GM23338 (cell line): ENCODE measurements at regions not wholly inside any gene's neighbourhood (a gene's known extent, or its start where the extent isn't known, plus 50 kb on each side); places are given as distances from the start of the nearest gene placed in this dataset.

ENCODE experiments used
- ATAC-seq: fragments of 200-7000 bp; cut with Tn5 transposase; 3 replicates; pipeline ENCODE4 v1.9.1; 2020
- DNase-seq: peaks from one replicate; pipeline ENCODE4 v3.0.0-alpha.2; 2015; ENCODE audit warnings: low spot score
- H2AFZ ChIP-seq: fragments of 200-600 bp; sonication (generic); 2 replicates; pipeline ENCODE4 v1.8.0; 2016; ENCODE audit warnings: antibody characterized with exemption, mild to moderate bottlenecking, moderate library complexity
- H3F3A ChIP-seq: fragments of 200-600 bp; sonication (generic); replicated peaks from 2 replicates; pipeline ENCODE4 v1.8.0; 2017; ENCODE audit warnings: antibody characterized with exemption, mixed run types, low read depth
- H3K27ac ChIP-seq: fragments of 200-600 bp; sonication (generic); 2 replicates; pipeline ENCODE4 v1.6.1; 2016; ENCODE audit warnings: low read depth
- H3K27me3 ChIP-seq: fragments of 200-600 bp; sonication (generic); 2 replicates; pipeline ENCODE4 v1.8.0; 2016; ENCODE audit warnings: mild to moderate bottlenecking, mixed run types, moderate library complexity; ENCODE audit not compliant: insufficient read depth
- H3K36me3 ChIP-seq: fragments of 200-600 bp; sonication (generic); 2 replicates; pipeline ENCODE4 v1.8.0; 2016; ENCODE audit warnings: mild to moderate bottlenecking; ENCODE audit not compliant: insufficient read depth
- H3K4me1 ChIP-seq: fragments of 200-600 bp; sonication (generic); 2 replicates; pipeline ENCODE4 v1.8.0; 2016; ENCODE audit warnings: mild to moderate bottlenecking, moderate library complexity; ENCODE audit not compliant: insufficient read depth
- H3K4me2 ChIP-seq: fragments of 200-600 bp; sonication (generic); 2 replicates; pipeline ENCODE4 v1.7.1; 2017; ENCODE audit warnings: mixed run types
- H3K4me3 ChIP-seq: fragments of 200-600 bp; sonication (generic); 2 replicates; pipeline ENCODE4 v1.6.1; 2016; ENCODE audit warnings: mixed run types
- H3K79me2 ChIP-seq: fragments of 200-600 bp; sonication (generic); replicated peaks from 2 replicates; pipeline ENCODE4 v1.8.0; 2017; ENCODE audit warnings: mild to moderate bottlenecking; ENCODE audit not compliant: insufficient read depth
- H3K9me2 ChIP-seq: fragments of 200-600 bp; sonication (generic); 2 replicates; pipeline ENCODE4 v1.8.0; 2017; ENCODE audit not compliant: insufficient read depth
- H4K20me1 ChIP-seq: fragments of 200-600 bp; sonication (generic); replicated peaks from 2 replicates; pipeline ENCODE4 v1.8.0; 2017; ENCODE audit warnings: mild to moderate bottlenecking; ENCODE audit not compliant: insufficient read depth
- H3K27ac Mint-ChIP-seq: 2 replicates; pipeline ENCODE4 v1.8.0; 2020; ENCODE audit warnings: inconsistent platforms, mild to moderate bottlenecking, moderate library complexity, mixed read lengths
- H3K27me3 Mint-ChIP-seq: 3 replicates; pipeline ENCODE4 v1.8.0; 2022; ENCODE audit warnings: low read depth, mild to moderate bottlenecking, moderate library complexity, mixed read lengths, inconsistent platforms; ENCODE audit not compliant: insufficient read depth, poor library complexity
- H3K36me3 Mint-ChIP-seq: 3 replicates; pipeline ENCODE4 v1.8.0; 2021; ENCODE audit warnings: low read depth, mild to moderate bottlenecking, inconsistent platforms, moderate library complexity, mixed read lengths
- H3K4me1 Mint-ChIP-seq: 3 replicates; pipeline ENCODE4 v1.8.0; 2020; ENCODE audit warnings: mild to moderate bottlenecking, inconsistent platforms, mixed read lengths
- H3K4me3 Mint-ChIP-seq: 3 replicates; pipeline ENCODE4 v1.8.0; 2021; ENCODE audit warnings: moderate library complexity, mild to moderate bottlenecking, inconsistent platforms, mixed read lengths
- H3K9me3 Mint-ChIP-seq: 3 replicates; pipeline ENCODE4 v1.8.0; 2020; ENCODE audit warnings: moderate library complexity, mild to moderate bottlenecking, inconsistent platforms, mixed read lengths
- CREB1 ChIP-seq: fragments of 250-450 bp; sonication (Bioruptor Pico); IDR thresholded peaks from 2 replicates; pipeline ENCODE4 v1.5.0; 2020; ENCODE audit warnings: low read depth, mild to moderate bottlenecking, moderate library complexity
- CTCF ChIP-seq, 2 experiments: fragments of 200-600 bp in 1 of 2; sonication (generic) in 1 of 2; conservative IDR thresholded peaks; 2 replicates each; pipeline versions ENCODE4 v1.5.1 to v1.6.1; 2016 to 2017; ENCODE audit warnings: antibody characterized with exemption in 2 of 2, low read depth in 2 of 2, mild to moderate bottlenecking in 2 of 2, moderate library complexity in 1 of 2
- ETS1 ChIP-seq: IDR thresholded peaks from 2 replicates; pipeline ENCODE4 v1.6.1; 2016; ENCODE audit warnings: antibody characterized with exemption
- EZH2 ChIP-seq: fragments of 200-600 bp; sonication (generic); IDR thresholded peaks from one replicate; pipeline ENCODE4 v1.8.0; 2017; ENCODE audit warnings: antibody characterized with exemption, mild to moderate bottlenecking, low read depth; ENCODE audit not compliant: unreplicated experiment
- EZH2phosphoT487 ChIP-seq: fragments of 200-600 bp; sonication (generic); IDR thresholded peaks from one replicate; pipeline ENCODE4 v1.8.1; 2018; ENCODE audit warnings: antibody characterized with exemption; ENCODE audit not compliant: unreplicated experiment
- JUNB ChIP-seq: IDR thresholded peaks from one replicate; pipeline ENCODE4 v1.6.1; 2016; ENCODE audit warnings: antibody characterized with exemption; ENCODE audit not compliant: unreplicated experiment
- NANOG ChIP-seq: IDR thresholded peaks from 2 replicates; pipeline ENCODE4 v1.6.1; 2016; ENCODE audit warnings: antibody characterized with exemption, borderline replicate concordance
- POLR2AphosphoS5 ChIP-seq: IDR thresholded peaks from 2 replicates; pipeline ENCODE4 v1.6.1; 2016; ENCODE audit warnings: antibody characterized with exemption, low read depth
- REST ChIP-seq: IDR thresholded peaks from one replicate; pipeline ENCODE4 v1.6.1; 2018; ENCODE audit warnings: antibody characterized with exemption; ENCODE audit not compliant: unreplicated experiment
- STAT1 ChIP-seq: IDR thresholded peaks from one replicate; pipeline ENCODE4 v1.6.1; 2016; ENCODE audit warnings: antibody characterized with exemption; ENCODE audit not compliant: unreplicated experiment
- ZNF114 ChIP-seq: fragments of 250-450 bp; sonication (Bioruptor Pico); IDR thresholded peaks from 2 replicates; pipeline ENCODE4 v1.5.0; 2020; ENCODE audit warnings: mild to moderate bottlenecking, moderate library complexity
- ZNF331 ChIP-seq: fragments of 250-450 bp; sonication (Bioruptor Pico); IDR thresholded peaks from 2 replicates; pipeline ENCODE4 v1.5.0; 2020; ENCODE audit warnings: low read depth, mild to moderate bottlenecking, moderate library complexity
- ZNF462 ChIP-seq: fragments of 250-450 bp; sonication (Bioruptor Pico); IDR thresholded peaks from 2 replicates; pipeline ENCODE4 v1.5.0; 2020; ENCODE audit warnings: mild to moderate bottlenecking, moderate library complexity

- no peaks in the 10 kb centered on the region for H3K27me3 ChIP-seq
- no peaks in the 10 kb centered on the region for H3K79me2 ChIP-seq
- no peak overlapping the region for H3K27ac ChIP-seq
- no peaks in the 10 kb centered on the region for H4K20me1 ChIP-seq
- no peak overlapping the region for H3K4me2 ChIP-seq
- no peaks in the 10 kb centered on the region for H3K36me3 ChIP-seq
- H3F3A ChIP-seq: no peaks in the 10 kb centered on the region
- TF ChIP-seq CTCF (conservative IDR thresholded peaks at IDR 0.05; ENCODE audit: low read depth in 2 of 2): no peak
- TF ChIP-seq REST: no peak
- no peak for TF ChIP-seq CREB1 (CRISPR knock-in tag)
- TF ChIP-seq JUNB: no peak
- TF ChIP-seq ZNF114 (CRISPR knock-in tag): no peak
- TF ChIP-seq ETS1: no peak
- no peak for TF ChIP-seq ZNF462 (CRISPR knock-in tag)
- no peak for TF ChIP-seq POLR2AphosphoS5
- no peak for TF ChIP-seq NANOG
- no peak for TF ChIP-seq ZNF331
- no peak for TF ChIP-seq EZH2phosphoT487
- no peak for TF ChIP-seq STAT1
- TF ChIP-seq EZH2: no peak
- no peak overlapping the region for H3K4me3 Mint-ChIP-seq
- ATAC-seq (no peak), DNase-seq (no peak)
- no peaks in the 10 kb centered on the region for H3K36me3 Mint-ChIP-seq
- H3K27me3 Mint-ChIP-seq: no peaks in the 10 kb centered on the region
- H3K4me1 ChIP-seq: no peaks in the 10 kb centered on the region
- peaks cover 3% of the 10 kb centered on the region; the same call in 1 of the 3 replicates for H3K9me3 Mint-ChIP-seq
- no peaks in the 10 kb centered on the region for H3K9me2 ChIP-seq
- no peak overlapping the region for H3K4me3 ChIP-seq
- H3K27ac Mint-ChIP-seq: no peak overlapping the region
- no peak overlapping the region for H2AFZ ChIP-seq
- peaks cover 3% of the 10 kb centered on the region; the same call in 2 of the 3 replicates for H3K4me1 Mint-ChIP-seq
Measured at GRCh38 chr4:126470862-126471261, 1156.1 kb downstream of the FAT4 start.
